GM23338 (cell line): ENCODE measurements at regions not wholly inside any gene's neighbourhood (a gene's known extent, or its start where the extent isn't known, plus 50 kb on each side); places are given as distances from the start of the nearest gene placed in this dataset.

Experiments
- ATAC-seq: fragments of 200-7000 bp; cut with Tn5 transposase; 3 replicates; pipeline ENCODE4 v1.9.1; 2020
- DNase-seq: peaks from one replicate; pipeline ENCODE4 v3.0.0-alpha.2; 2015; ENCODE audit warnings: low spot score
- H2AFZ ChIP-seq: fragments of 200-600 bp; sonication (generic); 2 replicates; pipeline ENCODE4 v1.8.0; 2016; ENCODE audit warnings: antibody characterized with exemption, mild to moderate bottlenecking, moderate library complexity
- H3F3A ChIP-seq: fragments of 200-600 bp; sonication (generic); replicated peaks from 2 replicates; pipeline ENCODE4 v1.8.0; 2017; ENCODE audit warnings: antibody characterized with exemption, mixed run types, low read depth
- H3K27ac ChIP-seq: fragments of 200-600 bp; sonication (generic); 2 replicates; pipeline ENCODE4 v1.6.1; 2016; ENCODE audit warnings: low read depth
- H3K27me3 ChIP-seq: fragments of 200-600 bp; sonication (generic); 2 replicates; pipeline ENCODE4 v1.8.0; 2016; ENCODE audit warnings: mild to moderate bottlenecking, mixed run types, moderate library complexity; ENCODE audit not compliant: insufficient read depth
- H3K36me3 ChIP-seq: fragments of 200-600 bp; sonication (generic); 2 replicates; pipeline ENCODE4 v1.8.0; 2016; ENCODE audit warnings: mild to moderate bottlenecking; ENCODE audit not compliant: insufficient read depth
- H3K4me1 ChIP-seq: fragments of 200-600 bp; sonication (generic); 2 replicates; pipeline ENCODE4 v1.8.0; 2016; ENCODE audit warnings: mild to moderate bottlenecking, moderate library complexity; ENCODE audit not compliant: insufficient read depth
- H3K4me2 ChIP-seq: fragments of 200-600 bp; sonication (generic); 2 replicates; pipeline ENCODE4 v1.7.1; 2017; ENCODE audit warnings: mixed run types
- H3K4me3 ChIP-seq: fragments of 200-600 bp; sonication (generic); 2 replicates; pipeline ENCODE4 v1.6.1; 2016; ENCODE audit warnings: mixed run types
- H3K79me2 ChIP-seq: fragments of 200-600 bp; sonication (generic); replicated peaks from 2 replicates; pipeline ENCODE4 v1.8.0; 2017; ENCODE audit warnings: mild to moderate bottlenecking; ENCODE audit not compliant: insufficient read depth
- H3K9me2 ChIP-seq: fragments of 200-600 bp; sonication (generic); 2 replicates; pipeline ENCODE4 v1.8.0; 2017; ENCODE audit not compliant: insufficient read depth
- H4K20me1 ChIP-seq: fragments of 200-600 bp; sonication (generic); replicated peaks from 2 replicates; pipeline ENCODE4 v1.8.0; 2017; ENCODE audit warnings: mild to moderate bottlenecking; ENCODE audit not compliant: insufficient read depth
- H3K27ac Mint-ChIP-seq: 2 replicates; pipeline ENCODE4 v1.8.0; 2020; ENCODE audit warnings: inconsistent platforms, mild to moderate bottlenecking, moderate library complexity, mixed read lengths
- H3K27me3 Mint-ChIP-seq: 3 replicates; pipeline ENCODE4 v1.8.0; 2022; ENCODE audit warnings: low read depth, mild to moderate bottlenecking, moderate library complexity, mixed read lengths, inconsistent platforms; ENCODE audit not compliant: insufficient read depth, poor library complexity
- H3K36me3 Mint-ChIP-seq: 3 replicates; pipeline ENCODE4 v1.8.0; 2021; ENCODE audit warnings: low read depth, mild to moderate bottlenecking, inconsistent platforms, moderate library complexity, mixed read lengths
- H3K4me1 Mint-ChIP-seq: 3 replicates; pipeline ENCODE4 v1.8.0; 2020; ENCODE audit warnings: mild to moderate bottlenecking, inconsistent platforms, mixed read lengths
- H3K4me3 Mint-ChIP-seq: 3 replicates; pipeline ENCODE4 v1.8.0; 2021; ENCODE audit warnings: moderate library complexity, mild to moderate bottlenecking, inconsistent platforms, mixed read lengths
- H3K9me3 Mint-ChIP-seq: 3 replicates; pipeline ENCODE4 v1.8.0; 2020; ENCODE audit warnings: moderate library complexity, mild to moderate bottlenecking, inconsistent platforms, mixed read lengths
- CTCF ChIP-seq, 2 experiments: fragments of 200-600 bp in 1 of 2; sonication (generic) in 1 of 2; conservative IDR thresholded peaks; 2 replicates each; pipeline versions ENCODE4 v1.5.1 to v1.6.1; 2016 to 2017; ENCODE audit warnings: antibody characterized with exemption in 2 of 2, low read depth in 2 of 2, mild to moderate bottlenecking in 2 of 2, moderate library complexity in 1 of 2
- ETS1 ChIP-seq: IDR thresholded peaks from 2 replicates; pipeline ENCODE4 v1.6.1; 2016; ENCODE audit warnings: antibody characterized with exemption
- EZH2phosphoT487 ChIP-seq: fragments of 200-600 bp; sonication (generic); IDR thresholded peaks from one replicate; pipeline ENCODE4 v1.8.1; 2018; ENCODE audit warnings: antibody characterized with exemption; ENCODE audit not compliant: unreplicated experiment
- POLR2AphosphoS5 ChIP-seq: IDR thresholded peaks from 2 replicates; pipeline ENCODE4 v1.6.1; 2016; ENCODE audit warnings: antibody characterized with exemption, low read depth
- REST ChIP-seq: IDR thresholded peaks from one replicate; pipeline ENCODE4 v1.6.1; 2018; ENCODE audit warnings: antibody characterized with exemption; ENCODE audit not compliant: unreplicated experiment
- STAT1 ChIP-seq: IDR thresholded peaks from one replicate; pipeline ENCODE4 v1.6.1; 2016; ENCODE audit warnings: antibody characterized with exemption; ENCODE audit not compliant: unreplicated experiment
- ZNF114 ChIP-seq: fragments of 250-450 bp; sonication (Bioruptor Pico); IDR thresholded peaks from 2 replicates; pipeline ENCODE4 v1.5.0; 2020; ENCODE audit warnings: mild to moderate bottlenecking, moderate library complexity
- ZNF331 ChIP-seq: fragments of 250-450 bp; sonication (Bioruptor Pico); IDR thresholded peaks from 2 replicates; pipeline ENCODE4 v1.5.0; 2020; ENCODE audit warnings: low read depth, mild to moderate bottlenecking, moderate library complexity
- ZNF462 ChIP-seq: fragments of 250-450 bp; sonication (Bioruptor Pico); IDR thresholded peaks from 2 replicates; pipeline ENCODE4 v1.5.0; 2020; ENCODE audit warnings: mild to moderate bottlenecking, moderate library complexity

- Histone ChIP-seq H3K27ac (peak overlapping the region; percentile 66; the same call in 1 of the 2 replicates), H3K4me3 (peak overlapping the region; percentile 79), H3F3A (peaks cover 21% of the 10 kb centered on the region), H3K79me2 (peaks cover 56% of the 10 kb centered on the region), H3K4me1 (peaks cover 52% of the 10 kb centered on the region), H2AFZ (no peak overlapping the region), H3K9me2 (no peaks in the 10 kb centered on the region), H4K20me1 (peaks cover 13% of the 10 kb centered on the region; the same call in 1 of the 2 replicates), H3K27me3 (no peaks in the 10 kb centered on the region), H3K36me3 (no peaks in the 10 kb centered on the region), H3K4me2 (peak overlapping the region; percentile 84)
- Mint-ChIP-seq H3K9me3 (no peaks in the 10 kb centered on the region; the same call in 2 of the 3 replicates), H3K36me3 (peaks cover 29% of the 10 kb centered on the region; the same call in 2 of the 3 replicates), H3K27me3 (peaks cover 10% of the 10 kb centered on the region), H3K4me3 (peak overlapping the region; percentile 94), H3K27ac (peak overlapping the region; percentile 34; the same call in 1 of the 2 replicates), H3K4me1 (peaks cover 65% of the 10 kb centered on the region)
- DNase-seq (no peak), ATAC-seq (peak; percentile 8)
- TF ChIP-seq EZH2phosphoT487 = no peak
These were observed 64.3 kb upstream of the UNC93A start for GRCh38 chr6:167226791-167227190.

- H3F3A ChIP-seq = peaks cover 21% of the 10 kb centered on the region
- peak; percentile 66 for DNase-seq
- H3K4me2 ChIP-seq = peak overlapping the region; percentile 84
- no peak for TF ChIP-seq CTCF (conservative IDR thresholded peaks at IDR 0.05; ENCODE audit: low read depth in 2 of 2)
- TF ChIP-seq ZNF462 (CRISPR knock-in tag) = no peak
- no peak for TF ChIP-seq STAT1
- TF ChIP-seq ZNF114 (CRISPR knock-in tag) = no peak
- no peak for TF ChIP-seq EZH2phosphoT487
- TF ChIP-seq POLR2AphosphoS5 = peak; percentile 63
- no peak for TF ChIP-seq ZNF331 (CRISPR knock-in tag)
- no peak for TF ChIP-seq REST
- no peak for TF ChIP-seq ETS1
These were observed 63.1 kb upstream of the UNC93A start for GRCh38 chr6:167227984-167228383.

More at GRCh38 chr6:167227984-167228383, 63.1 kb upstream of the UNC93A start:
- peaks cover 59% of the 10 kb centered on the region for H3K4me1 ChIP-seq
- no peaks in the 10 kb centered on the region for H3K27me3 ChIP-seq
- Mint-ChIP-seq H3K4me1 (peaks cover 69% of the 10 kb centered on the region), H3K27me3 (peaks cover 7% of the 10 kb centered on the region), H3K4me3 (peak overlapping the region; percentile 94), H3K36me3 (peaks cover 40% of the 10 kb centered on the region), H3K27ac (peak overlapping the region; percentile 90), H3K9me3 (no peaks in the 10 kb centered on the region; the same call in 2 of the 3 replicates)
- H3K4me3 ChIP-seq = peak overlapping the region; percentile 79
- 0 out of 2 replicates have a peak, but pooled peaks cover 6% of the 10 kb centered on the region for H3K36me3 ChIP-seq
- peaks cover 68% of the 10 kb centered on the region for H3K79me2 ChIP-seq
- no peak overlapping the region for H2AFZ ChIP-seq
- ATAC-seq = peak; percentile 58
- H3K9me2 ChIP-seq = no peaks in the 10 kb centered on the region
- peak overlapping the region; percentile 80 for H3K27ac ChIP-seq
- peaks cover 15% of the 10 kb centered on the region; the same call in 1 of the 2 replicates for H4K20me1 ChIP-seq
